Caco-2 (cell line): ENCODE measurements at regions not wholly inside any gene's neighbourhood (a gene's known extent, or its start where the extent isn't known, plus 50 kb on each side); places are given as distances from the start of the nearest gene placed in this dataset.

Experiments used
- BruUV-seq: library from RNA; stranded (reverse); fragments of 400-500 nt; replicated peaks from 2 replicates; lab custom pipeline; 2021; lab: Mats Ljungman, UMichigan
- CTCF ChIA-PET: fragments of 300-600 bp; sonication (Branson Sonifier 250); formaldehyde crosslinking; loops from one replicate; lab custom pipeline; 2022; ENCODE audit warnings: antibody characterized with exemption; lab: Charles Lee
- POLR2A ChIA-PET: fragments of 300-600 bp; sonication (Branson Sonifier 250); formaldehyde crosslinking; loops from one replicate; lab custom pipeline; 2022; ENCODE audit warnings: antibody characterized with exemption; lab: Charles Lee
- DNase-seq, 2 experiments: peaks; one replicate each; pipeline versions ENCODE4 v3.0.0 to v3.0.0-alpha.2; 2020 to 2022
- H3K27me3 ChIP-seq: replicated peaks from 2 replicates; pipeline ENCODE4 v1.6.0; 2011; ENCODE audit warnings: low read length; ENCODE audit not compliant: control insufficient read depth, insufficient read depth
- H3K36me3 ChIP-seq: 2 replicates; pipeline ENCODE4 v1.5.1; 2011; ENCODE audit warnings: low read length; ENCODE audit not compliant: control insufficient read depth, insufficient read depth
- H3K4me1 ChIP-seq: fragments of 250-450 bp; sonication (Bioruptor Pico); 2 replicates; pipeline ENCODE4 v1.5.1; 2020; ENCODE audit warnings: mild to moderate bottlenecking
- H3K4me3 ChIP-seq: 2 replicates; pipeline ENCODE4 v1.5.1; 2011; ENCODE audit warnings: low read depth, mild to moderate bottlenecking, control low read depth, low read length
- H3K9me3 ChIP-seq: fragments of 250-450 bp; sonication (Bioruptor Pico); 2 replicates; pipeline ENCODE4 v1.5.1; 2020; ENCODE audit warnings: mild to moderate bottlenecking, moderate library complexity
- H3K27ac Mint-ChIP-seq: one replicate; pipeline ENCODE4 v1.8.0; 2022; ENCODE audit warnings: mixed read lengths; ENCODE audit not compliant: unreplicated experiment
- H3K27me3 Mint-ChIP-seq: one replicate; pipeline ENCODE4 v1.8.0; 2022; ENCODE audit warnings: mixed read lengths; ENCODE audit not compliant: insufficient read depth, unreplicated experiment
- H3K36me3 Mint-ChIP-seq: one replicate; pipeline ENCODE4 v1.8.0; 2022; ENCODE audit warnings: mild to moderate bottlenecking, mixed read lengths; ENCODE audit not compliant: insufficient read depth, unreplicated experiment
- H3K4me1 Mint-ChIP-seq: one replicate; pipeline ENCODE4 v1.8.0; 2022; ENCODE audit warnings: low read depth, mixed read lengths; ENCODE audit not compliant: unreplicated experiment
- H3K4me3 Mint-ChIP-seq: one replicate; pipeline ENCODE4 v1.8.0; 2022; ENCODE audit warnings: mild to moderate bottlenecking, moderate library complexity, mixed read lengths; ENCODE audit not compliant: unreplicated experiment
- H3K9me3 Mint-ChIP-seq: one replicate; pipeline ENCODE4 v1.8.0; 2022; ENCODE audit warnings: mixed read lengths; ENCODE audit not compliant: unreplicated experiment
- intact Hi-C: fragments of 100-400 bp; cut with micrococcal nuclease; formaldehyde crosslinking; loops from one replicate; pipeline ENCODE4 v1.10.0; 2022; ENCODE audit not compliant: unreplicated experiment
- TF ChIP-seq, protein P1 (sequence below), 2 experiments: fragments of 200-600 bp in 1 of 2; IDR thresholded peaks; 1 replicate in 1 of 2; 2 replicates in 1 of 2; pipeline versions ENCODE4 v1.5.1 to v1.8.0; 2011 to 2022; ENCODE audit warnings: antibody characterized with exemption in 1 of 2, control low read depth in 1 of 2, inconsistent platforms in 1 of 2, low read depth in 1 of 2, low read length in 1 of 2, mild to moderate bottlenecking in 1 of 2, moderate library complexity in 1 of 2; ENCODE audit not compliant: insufficient read depth in 1 of 2, severe bottlenecking in 1 of 2, unreplicated experiment in 1 of 2

DNA sequence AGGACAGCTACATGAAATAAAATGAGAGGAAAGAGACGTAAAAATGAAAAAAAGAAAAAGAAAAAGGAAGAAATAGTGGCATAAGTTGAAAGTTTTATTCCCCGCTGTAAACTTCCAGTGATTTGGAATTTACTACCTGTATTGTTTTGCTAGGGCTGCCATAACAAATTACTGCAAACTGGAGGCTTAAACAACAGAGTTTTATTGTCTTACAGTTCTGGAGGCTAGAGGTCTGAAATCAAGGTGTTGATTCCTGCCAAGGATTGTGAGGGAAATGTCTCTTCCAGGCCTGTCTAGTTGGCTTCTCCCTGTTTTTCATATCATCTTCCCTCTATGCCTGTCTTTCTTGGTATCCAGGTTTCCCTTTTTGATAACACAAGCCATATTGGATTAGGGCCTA is 119.4 kb upstream of the PACRGL start:
- Mint-ChIP-seq H3K27me3 (peaks cover 2% of the 10 kb centered on the region), H3K36me3 (no peaks in the 10 kb centered on the region), H3K27ac (no peak overlapping the region), H3K4me1 (no peaks in the 10 kb centered on the region), H3K9me3 (no peaks in the 10 kb centered on the region), H3K4me3 (no peak overlapping the region)
- no peaks in the 10 kb centered on the region for H3K27me3 ChIP-seq
- TF ChIP-seq, protein P1, sequence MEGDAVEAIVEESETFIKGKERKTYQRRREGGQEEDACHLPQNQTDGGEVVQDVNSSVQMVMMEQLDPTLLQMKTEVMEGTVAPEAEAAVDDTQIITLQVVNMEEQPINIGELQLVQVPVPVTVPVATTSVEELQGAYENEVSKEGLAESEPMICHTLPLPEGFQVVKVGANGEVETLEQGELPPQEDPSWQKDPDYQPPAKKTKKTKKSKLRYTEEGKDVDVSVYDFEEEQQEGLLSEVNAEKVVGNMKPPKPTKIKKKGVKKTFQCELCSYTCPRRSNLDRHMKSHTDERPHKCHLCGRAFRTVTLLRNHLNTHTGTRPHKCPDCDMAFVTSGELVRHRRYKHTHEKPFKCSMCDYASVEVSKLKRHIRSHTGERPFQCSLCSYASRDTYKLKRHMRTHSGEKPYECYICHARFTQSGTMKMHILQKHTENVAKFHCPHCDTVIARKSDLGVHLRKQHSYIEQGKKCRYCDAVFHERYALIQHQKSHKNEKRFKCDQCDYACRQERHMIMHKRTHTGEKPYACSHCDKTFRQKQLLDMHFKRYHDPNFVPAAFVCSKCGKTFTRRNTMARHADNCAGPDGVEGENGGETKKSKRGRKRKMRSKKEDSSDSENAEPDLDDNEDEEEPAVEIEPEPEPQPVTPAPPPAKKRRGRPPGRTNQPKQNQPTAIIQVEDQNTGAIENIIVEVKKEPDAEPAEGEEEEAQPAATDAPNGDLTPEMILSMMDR (IDR thresholded peaks at IDR 0.05; ENCODE audit: insufficient read depth in 1 of 2, low read depth in 1 of 2, low read length in 1 of 2, severe bottlenecking in 1 of 2, unreplicated experiment in 1 of 2) = no peak
- no peaks in the 10 kb centered on the region for H3K4me1 ChIP-seq
- intact Hi-C loops = no loop called here
- no peak overlapping the region for H3K4me3 ChIP-seq
- no peaks in the 10 kb centered on the region for H3K9me3 ChIP-seq
- BruUV-seq = no TSS peak
- CTCF ChIA-PET = no interaction called here
- H3K36me3 ChIP-seq = no peaks in the 10 kb centered on the region
- POLR2A ChIA-PET = no interaction called here
- DNase-seq = no peak

DNA sequence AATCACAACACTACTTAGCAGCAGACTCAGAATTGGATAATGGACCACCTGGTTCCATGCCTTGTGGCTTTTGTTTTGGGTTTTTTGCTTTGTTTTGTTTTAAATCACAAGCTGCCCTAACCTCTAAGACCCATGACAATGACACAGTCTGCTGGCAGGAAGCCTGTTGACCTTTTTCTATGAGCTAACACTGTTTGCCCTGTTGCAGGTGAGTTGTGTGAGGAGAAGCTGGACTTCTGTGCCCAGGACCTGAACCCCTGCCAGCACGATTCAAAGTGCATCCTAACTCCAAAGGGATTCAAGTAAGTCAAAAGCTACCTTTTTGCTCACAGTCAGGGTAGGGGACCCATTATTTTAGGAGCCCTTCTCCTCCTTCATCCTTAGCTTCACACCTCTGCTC is 110.8 kb upstream of the PACRGL start:
- Mint-ChIP-seq H3K4me1 (peaks cover 12% of the 10 kb centered on the region), H3K27ac (no peak overlapping the region), H3K9me3 (no peaks in the 10 kb centered on the region), H3K27me3 (peaks cover 4% of the 10 kb centered on the region), H3K36me3 (no peaks in the 10 kb centered on the region), H3K4me3 (no peak overlapping the region)
- Histone ChIP-seq H3K27me3 (no peaks in the 10 kb centered on the region), H3K4me1 (no peaks in the 10 kb centered on the region), H3K36me3 (no peaks in the 10 kb centered on the region), H3K9me3 (no peaks in the 10 kb centered on the region), H3K4me3 (no peak overlapping the region)
- TF ChIP-seq, protein P1 (IDR thresholded peaks at IDR 0.05; ENCODE audit: insufficient read depth in 1 of 2, low read depth in 1 of 2, low read length in 1 of 2, severe bottlenecking in 1 of 2, unreplicated experiment in 1 of 2) = no peak
- no TSS peak for BruUV-seq
- POLR2A ChIA-PET = no interaction called here
- CTCF ChIA-PET = no interaction called here
- intact Hi-C loops = no loop called here
- DNase-seq = no peak

DNA sequence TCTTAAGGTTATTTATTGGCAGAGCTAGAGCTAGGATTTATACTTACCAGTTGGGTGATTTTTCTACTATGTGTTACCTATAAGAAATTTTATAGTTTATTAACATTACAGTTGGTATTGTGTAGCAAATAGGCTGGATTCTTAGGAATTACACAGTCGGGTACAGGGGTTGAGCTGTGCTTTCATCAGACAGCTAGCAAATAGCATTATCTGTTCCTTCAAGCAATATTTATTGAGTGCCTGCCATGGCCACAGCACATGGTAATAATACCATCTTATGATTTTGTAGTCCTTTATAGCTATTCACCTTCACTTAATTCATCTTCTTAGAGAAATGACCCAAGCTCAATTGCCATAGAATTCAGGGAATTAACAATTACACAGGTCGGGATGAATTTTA is 109.4 kb upstream of the PACRGL start:
- Histone ChIP-seq H3K9me3 (no peaks in the 10 kb centered on the region), H3K36me3 (no peaks in the 10 kb centered on the region), H3K4me3 (no peak overlapping the region), H3K4me1 (no peaks in the 10 kb centered on the region), H3K27me3 (no peaks in the 10 kb centered on the region)
- TF ChIP-seq, protein P1 (IDR thresholded peaks at IDR 0.05; ENCODE audit: insufficient read depth in 1 of 2, low read depth in 1 of 2, low read length in 1 of 2, severe bottlenecking in 1 of 2, unreplicated experiment in 1 of 2) = no peak
- Mint-ChIP-seq H3K9me3 (no peaks in the 10 kb centered on the region), H3K36me3 (no peaks in the 10 kb centered on the region), H3K4me3 (no peak overlapping the region), H3K27ac (no peak overlapping the region), H3K4me1 (peaks cover 12% of the 10 kb centered on the region), H3K27me3 (peaks cover 4% of the 10 kb centered on the region)
- intact Hi-C loops = no loop called here
- ChIA-PET CTCF (no interaction called here), POLR2A (no interaction called here)
- BruUV-seq = no TSS peak
- no peak for DNase-seq
